Endothelial cell of umbilical vein (primary cell): ENCODE measurements at regions not wholly inside any gene's neighbourhood (a gene's known extent, or its start where the extent isn't known, plus 50 kb on each side); places are given as distances from the start of the nearest gene placed in this dataset.
"Not testable (repeated sequence)": the region's sequence is repeated elsewhere in the genome, so short reads cannot be mapped to it uniquely, and the experiment has no call there.

ENCODE experiments used
- BruUV-seq: library from RNA; stranded (reverse); fragments of 400-500 nt; replicated peaks from 2 replicates; lab custom pipeline; 2021; lab: Mats Ljungman, UMichigan
- CTCF ChIA-PET: fragments of 300-600, 350-600 bp; sonication (Branson Sonifier 250); formaldehyde crosslinking; loops from one replicate; lab custom pipeline; 2021; ENCODE audit warnings: antibody characterized with exemption, inconsistent platforms; lab: Charles Lee
- POLR2A ChIA-PET: fragments of 300-600, 350-600 bp; sonication (Branson Sonifier 250); formaldehyde crosslinking; loops from one replicate; lab custom pipeline; 2021; ENCODE audit warnings: antibody characterized with exemption, inconsistent platforms; lab: Charles Lee
- DNase-seq: peaks from one replicate; pipeline ENCODE4 v3.0.0-alpha.2; 2011; ENCODE audit warnings: low read depth, low spot score
- FAIRE-seq: peaks from 2 replicates; lab custom pipeline; 2011; peaks lifted over from hg19 to GRCh38; lab: Jason Lieb, UNC
- H2AFZ ChIP-seq: 2 replicates; pipeline ENCODE4 v1.6.0; 2012; ENCODE audit warnings: low read depth, low read length, control low read depth, inconsistent platforms
- H3K27ac ChIP-seq: 2 replicates; pipeline ENCODE4 v1.5.1; 2011; ENCODE audit warnings: low read depth, mild to moderate bottlenecking, control low read depth, low read length, moderate library complexity; ENCODE audit not compliant: insufficient read depth
- H3K27me3 ChIP-seq, 2 experiments: 2 replicates each; pipeline versions ENCODE4 v1.6.0 to v1.6.1; 2011; ENCODE audit warnings: low read length in 2 of 2, mixed read lengths in 1 of 2; ENCODE audit not compliant: control insufficient read depth in 2 of 2, insufficient read depth in 2 of 2
- H3K36me3 ChIP-seq, 2 experiments: 2 replicates in 1 of 2; 3 replicates in 1 of 2; pipeline ENCODE4 v1.5.1; 2011; ENCODE audit warnings: low read length in 2 of 2, mild to moderate bottlenecking in 1 of 2, moderate library complexity in 1 of 2; ENCODE audit not compliant: control insufficient read depth in 2 of 2, insufficient read depth in 2 of 2; ENCODE audit errors: extremely low read depth in 1 of 2
- H3K4me1 ChIP-seq: 3 replicates; pipeline ENCODE4 v1.5.1; 2011; ENCODE audit warnings: mild to moderate bottlenecking, low read length; ENCODE audit not compliant: control insufficient read depth, insufficient read depth; ENCODE audit errors: extremely low read depth
- H3K4me2 ChIP-seq: 2 replicates; pipeline ENCODE4 v1.6.1; 2011; ENCODE audit warnings: low read length, control low read depth, mixed read lengths; ENCODE audit not compliant: insufficient read depth
- H3K4me3 ChIP-seq, 3 experiments: fragments of 200-600 bp in 1 of 3; sonication (generic), shearing (Covaris generic) in 1 of 3; replicated peaks in 1 of 3; 2 replicates each; pipeline ENCODE4 v1.5.1; 2011 to 2016; ENCODE audit warnings: control low read depth in 3 of 3, low read length in 3 of 3, mild to moderate bottlenecking in 2 of 3, inconsistent platforms in 1 of 3, low read depth in 1 of 3, moderate library complexity in 1 of 3; ENCODE audit not compliant: insufficient read depth in 1 of 3
- H3K79me2 ChIP-seq: 2 replicates; pipeline ENCODE4 v1.6.0; 2012; ENCODE audit warnings: low read length, inconsistent platforms; ENCODE audit not compliant: control insufficient read depth, insufficient read depth
- H3K9ac ChIP-seq: replicated peaks from 2 replicates; pipeline ENCODE3; 2011; ENCODE audit warnings: low read length, control low read depth; ENCODE audit not compliant: insufficient read depth; ENCODE audit errors: extremely low read depth
- H3K9me1 ChIP-seq: replicated peaks from 3 replicates; pipeline ENCODE4 v1.6.0; 2011; ENCODE audit warnings: mild to moderate bottlenecking, low read length; ENCODE audit not compliant: control insufficient read depth, insufficient read depth; ENCODE audit errors: extremely low read depth
- H3K9me3 ChIP-seq: replicated peaks from 2 replicates; pipeline ENCODE4 v1.5.1; 2012; ENCODE audit warnings: low read length, inconsistent platforms; ENCODE audit not compliant: control insufficient read depth, insufficient read depth
- H4K20me1 ChIP-seq: replicated peaks from 2 replicates; pipeline ENCODE3; 2011; ENCODE audit warnings: mild to moderate bottlenecking, low read length; ENCODE audit not compliant: control insufficient read depth, insufficient read depth; ENCODE audit errors: extremely low read depth
- EZH2 ChIP-seq: IDR thresholded peaks from 2 replicates; pipeline ENCODE4 v1.6.1; 2012; ENCODE audit warnings: borderline replicate concordance, low read depth, mild to moderate bottlenecking, moderate library complexity, low read length, inconsistent platforms; ENCODE audit not compliant: severe bottlenecking
- FOS ChIP-seq: IDR thresholded peaks from 2 replicates; pipeline ENCODE4 v1.6.1; 2011; ENCODE audit warnings: mild to moderate bottlenecking, low read length, moderate library complexity, borderline replicate concordance; ENCODE audit not compliant: insufficient read depth
- GATA2 ChIP-seq: IDR thresholded peaks from 2 replicates; pipeline ENCODE4 v1.7.0; 2011; ENCODE audit warnings: low read depth, mild to moderate bottlenecking, moderate library complexity, mixed read lengths, low read length; ENCODE audit not compliant: insufficient read length, insufficient read depth
- JUN ChIP-seq: IDR thresholded peaks from 2 replicates; pipeline ENCODE4 v1.6.1; 2011; ENCODE audit warnings: borderline replicate concordance, low read depth; ENCODE audit not compliant: insufficient read length, insufficient read depth
- MYC ChIP-seq: IDR thresholded peaks from one replicate; pipeline ENCODE4 v1.6.1; 2011; ENCODE audit warnings: mild to moderate bottlenecking, low read depth, low read length
- POLR2A ChIP-seq: IDR thresholded peaks from 2 replicates; pipeline ENCODE4 v1.6.1; 2012; ENCODE audit warnings: low read depth, mild to moderate bottlenecking, control low read depth, low read length
- POLR2AphosphoS5 ChIP-seq: IDR thresholded peaks from 2 replicates; pipeline ENCODE4 v1.6.1; 2012; ENCODE audit warnings: low read depth, mild to moderate bottlenecking, control low read depth, low read length, moderate library complexity; ENCODE audit not compliant: insufficient read depth
- dilution Hi-C: fragments of 300-500 bp; cut with MboI; formaldehyde crosslinking; loops from one replicate; pipeline ENCODE4 v1.15.0; 2019; ENCODE audit warnings: low sequenced_read_pairs; ENCODE audit not compliant: extremely low pct_ligation_motif_present
- intact Hi-C: fragments of 100-400 bp; cut with micrococcal nuclease; formaldehyde crosslinking; loops from one replicate; pipeline ENCODE4 v1.10.0; 2022
- TF ChIP-seq, protein P1 (sequence below): IDR thresholded peaks from 2 replicates; pipeline ENCODE4 v1.6.1; 2011; ENCODE audit not compliant: insufficient read depth, insufficient read length
- TF ChIP-seq, protein P2 (sequence below), 2 donors: IDR thresholded peaks; 1 replicate in 1 of 2; 2 replicates in 1 of 2; pipeline ENCODE4 v1.5.1; 2011; ENCODE audit warnings: low read length in 2 of 2, mild to moderate bottlenecking in 2 of 2, moderate library complexity in 2 of 2, control low read depth in 1 of 2, inconsistent platforms in 1 of 2, low read depth in 1 of 2; ENCODE audit not compliant: insufficient read depth in 1 of 2; ENCODE audit errors: extremely low read depth in 1 of 2

DNA sequence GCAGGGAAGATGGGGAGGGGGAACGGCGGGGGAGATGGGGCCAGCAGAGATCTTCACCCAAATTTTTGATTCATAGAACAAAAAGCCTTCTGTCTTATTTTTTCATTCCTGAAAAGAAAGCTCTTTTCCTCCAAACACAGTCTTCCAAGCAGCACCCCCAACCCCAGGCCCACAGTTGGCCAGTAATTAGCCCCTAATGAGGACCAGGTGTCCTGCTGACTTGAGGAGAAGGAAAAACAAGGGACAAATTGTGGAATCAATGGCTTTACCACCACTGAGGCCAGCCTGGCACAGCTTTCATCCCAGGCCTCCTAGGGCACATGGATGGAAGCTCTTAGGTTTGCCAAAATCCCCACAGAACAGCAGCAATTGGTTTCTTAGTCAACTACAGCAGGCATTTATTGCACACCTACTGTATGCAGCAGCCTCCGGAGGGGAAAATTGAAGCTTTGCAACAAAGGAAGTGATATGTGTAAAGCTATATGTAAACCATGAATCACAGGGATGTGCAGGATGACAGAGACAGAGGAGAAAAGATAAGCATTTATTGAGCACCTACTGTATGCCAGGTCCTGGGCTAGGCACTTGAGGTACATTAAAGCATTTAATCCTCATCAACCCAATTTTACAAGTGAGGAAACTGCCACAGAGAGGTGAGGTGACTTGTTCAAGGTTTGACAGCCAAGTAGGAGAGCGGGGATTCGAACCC, 199.5 kb downstream of the TBC1D2B start:
- no peak for DNase-seq
- ChIA-PET POLR2A (no interaction called here), CTCF (interaction anchor here (0.6 kb wide), 1 partner anchor 23 kb away, joined by 3 read pairs; no protein-coding TSS in a partner anchor)
- Histone ChIP-seq H3K4me1 (no peaks in the 10 kb centered on the region), H3K9me3 (no peaks in the 10 kb centered on the region), H3K79me2 (no peaks in the 10 kb centered on the region), H3K4me3 (no peak overlapping the region), H3K9me1 (no peaks in the 10 kb centered on the region), H4K20me1 (no peaks in the 10 kb centered on the region), H3K9ac (no peak overlapping the region), H3K36me3 (no peaks in the 10 kb centered on the region), H2AFZ (no peak overlapping the region), H3K4me2 (no peak overlapping the region), H3K27ac (no peak overlapping the region), H3K27me3 (no peaks in the 10 kb centered on the region)
- dilution Hi-C loops = no loop called here
- no peak for TF ChIP-seq GATA2
- no peak for TF ChIP-seq JUN
- TF ChIP-seq, protein P1, sequence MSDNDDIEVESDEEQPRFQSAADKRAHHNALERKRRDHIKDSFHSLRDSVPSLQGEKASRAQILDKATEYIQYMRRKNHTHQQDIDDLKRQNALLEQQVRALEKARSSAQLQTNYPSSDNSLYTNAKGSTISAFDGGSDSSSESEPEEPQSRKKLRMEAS = no peak
- no peak for TF ChIP-seq POLR2AphosphoS5
- TF ChIP-seq EZH2 = no peak
- no peak for TF ChIP-seq POLR2A
- TF ChIP-seq FOS = no peak
- TF ChIP-seq, protein P2, sequence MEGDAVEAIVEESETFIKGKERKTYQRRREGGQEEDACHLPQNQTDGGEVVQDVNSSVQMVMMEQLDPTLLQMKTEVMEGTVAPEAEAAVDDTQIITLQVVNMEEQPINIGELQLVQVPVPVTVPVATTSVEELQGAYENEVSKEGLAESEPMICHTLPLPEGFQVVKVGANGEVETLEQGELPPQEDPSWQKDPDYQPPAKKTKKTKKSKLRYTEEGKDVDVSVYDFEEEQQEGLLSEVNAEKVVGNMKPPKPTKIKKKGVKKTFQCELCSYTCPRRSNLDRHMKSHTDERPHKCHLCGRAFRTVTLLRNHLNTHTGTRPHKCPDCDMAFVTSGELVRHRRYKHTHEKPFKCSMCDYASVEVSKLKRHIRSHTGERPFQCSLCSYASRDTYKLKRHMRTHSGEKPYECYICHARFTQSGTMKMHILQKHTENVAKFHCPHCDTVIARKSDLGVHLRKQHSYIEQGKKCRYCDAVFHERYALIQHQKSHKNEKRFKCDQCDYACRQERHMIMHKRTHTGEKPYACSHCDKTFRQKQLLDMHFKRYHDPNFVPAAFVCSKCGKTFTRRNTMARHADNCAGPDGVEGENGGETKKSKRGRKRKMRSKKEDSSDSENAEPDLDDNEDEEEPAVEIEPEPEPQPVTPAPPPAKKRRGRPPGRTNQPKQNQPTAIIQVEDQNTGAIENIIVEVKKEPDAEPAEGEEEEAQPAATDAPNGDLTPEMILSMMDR (IDR thresholded peaks at IDR 0.05; ENCODE audit: extremely low read depth in 1 of 2, insufficient read depth in 1 of 2, low read depth in 1 of 2, low read length in 2 of 2) = no peak
- no peak for TF ChIP-seq MYC
- FAIRE-seq = no peak
- no TSS peak for BruUV-seq
- intact Hi-C loops = loop anchor here (10.0 kb wide), 1 partner anchor 213 kb away; no protein-coding TSS in a partner anchor

DNA sequence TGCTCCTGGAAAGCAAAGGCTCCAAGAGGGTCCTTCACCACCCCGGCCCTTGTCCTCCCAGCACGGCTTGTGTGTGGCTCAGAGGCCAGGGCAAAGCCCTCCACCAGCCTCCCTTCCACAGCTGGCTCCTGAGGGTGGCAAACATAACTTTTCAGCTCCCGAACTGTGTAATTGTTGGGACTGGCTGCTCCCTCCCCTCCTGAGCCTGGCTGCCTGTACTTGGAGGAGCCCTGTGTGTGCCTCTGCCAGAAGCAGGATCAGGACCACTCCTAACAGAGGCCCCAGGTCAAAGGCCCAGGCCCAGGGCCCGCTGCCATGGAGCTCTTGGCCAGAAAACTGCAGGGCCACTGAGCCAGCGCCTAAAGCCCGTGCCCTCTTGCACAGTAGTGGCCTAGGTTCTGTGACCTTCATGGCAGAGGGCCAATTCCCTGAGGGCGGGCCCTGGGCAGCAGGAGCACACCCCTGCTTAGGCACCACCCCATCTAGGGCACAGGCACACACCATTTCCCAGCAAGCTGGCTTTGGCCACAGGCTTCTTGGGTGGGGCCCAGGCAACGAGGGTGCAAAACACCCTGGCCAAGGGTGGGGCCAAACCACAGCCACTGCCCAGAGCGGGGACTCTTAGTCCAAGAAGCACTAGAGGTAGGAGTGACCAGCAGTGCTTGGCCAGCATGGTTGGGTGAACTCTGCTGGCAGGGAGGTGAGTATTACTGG, 201.2 kb downstream of the TBC1D2B start:
- H3K79me2 ChIP-seq, CTCF ChIA-PET, H3K36me3 ChIP-seq, H3K4me1 ChIP-seq, H3K9me1 ChIP-seq, POLR2A ChIA-PET, H3K9me3 ChIP-seq, H3K27me3 ChIP-seq, H3K27ac ChIP-seq, H2AFZ ChIP-seq, H3K4me3 ChIP-seq, dilution Hi-C loops, H4K20me1 ChIP-seq, DNase-seq, BruUV-seq, H3K9ac ChIP-seq, H3K4me2 ChIP-seq: not testable (repeated sequence)
- FAIRE-seq = peak; percentile 33
- intact Hi-C loops = loop anchor here (10.0 kb wide), 1 partner anchor 211 kb away; no protein-coding TSS in a partner anchor
